ENCODE measurements at regions not wholly inside any gene's neighbourhood (a gene's known extent, or its start where the extent isn't known, plus 50 kb on each side); places are given as distances from the start of the nearest gene placed in this dataset.

DNA sequence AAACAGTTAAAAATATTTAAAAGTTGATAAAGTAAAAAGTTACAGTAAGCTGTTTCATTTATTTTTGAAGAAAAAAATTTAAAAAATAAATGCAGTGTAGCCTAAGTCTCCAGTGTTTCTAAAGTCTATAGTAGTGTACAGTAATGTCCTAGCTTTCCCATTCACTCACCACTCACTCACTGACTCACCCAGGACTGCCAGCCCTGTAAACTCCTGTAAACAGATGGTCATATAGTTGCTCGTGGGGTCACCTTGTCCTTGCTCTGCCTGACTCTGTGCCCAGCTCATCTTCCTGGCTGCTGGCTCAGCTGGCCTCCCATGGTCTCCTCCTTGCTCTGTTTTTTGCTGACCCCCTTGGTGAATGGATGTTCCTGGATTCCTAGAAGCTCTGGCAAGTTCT, 180.3 kb downstream of the VAPA start:
- TF ChIP-seq CTCF (IDR thresholded peaks at IDR 0.05; ENCODE audit: insufficient read depth, low read depth, low read length), result no peak
- no peak for TF ChIP-seq EZH2 (IDR thresholded peaks at IDR 0.05; ENCODE audit: insufficient read depth, low read length)

All from astrocyte (in vitro differentiated cells and primary cell).